ENCODE measurements at regions not wholly inside any gene's neighbourhood (a gene's known extent, or its start where the extent isn't known, plus 50 kb on each side); places are given as distances from the start of the nearest gene placed in this dataset.
"Not testable (repeated sequence)": the region's sequence is repeated elsewhere in the genome, so short reads cannot be mapped to it uniquely, and the experiment has no call there.

- DNase-seq = no peak
Measured at GRCh38 chr1:95622609-95623008, 388.6 kb downstream of the RWDD3 start.

GRCh38 chr1:95625224-95625623 is 391.2 kb downstream of the RWDD3 start:
- DNase-seq = no peak

GRCh38 chr1:95627244-95627643 is 393.2 kb downstream of the RWDD3 start:
- no peak for DNase-seq

- no peak for DNase-seq
Measured at GRCh38 chr1:95631695-95632094, 397.7 kb downstream of the RWDD3 start.

GRCh38 chr1:95635811-95636210 is 401.8 kb downstream of the RWDD3 start:
- no peak for DNase-seq

- no peak for DNase-seq
Measured at GRCh38 chr1:95636897-95637296, 402.9 kb downstream of the RWDD3 start.

GRCh38 chr1:95640746-95641145 is 406.7 kb downstream of the RWDD3 start:
- DNase-seq = no peak

GRCh38 chr1:95641386-95641785 is 407.4 kb downstream of the RWDD3 start:
- DNase-seq = no peak

GRCh38 chr1:95642035-95642434 is 408.0 kb downstream of the RWDD3 start:
- no peak for DNase-seq

GRCh38 chr1:95643071-95643470 is 409.1 kb downstream of the RWDD3 start:
- DNase-seq = no peak

GRCh38 chr1:95645126-95645525 is 411.1 kb downstream of the RWDD3 start:
- not testable (repeated sequence) for DNase-seq

- no peak for DNase-seq
Measured at GRCh38 chr1:95650631-95651030, 416.6 kb downstream of the RWDD3 start.

- DNase-seq = no peak
Measured at GRCh38 chr1:95652423-95652965, 418.5 kb downstream of the RWDD3 start.

- no peak for DNase-seq
Measured at GRCh38 chr1:95653618-95654017, 419.6 kb downstream of the RWDD3 start.

- no peak for DNase-seq
Measured at GRCh38 chr1:95655321-95656020, 421.5 kb downstream of the RWDD3 start.

- no peak for DNase-seq
Measured at GRCh38 chr1:95657248-95657647, 423.2 kb downstream of the RWDD3 start.

- no peak for DNase-seq
Measured at GRCh38 chr1:95659166-95659565, 425.2 kb downstream of the RWDD3 start.

GRCh38 chr1:95659588-95659987 is 425.6 kb downstream of the RWDD3 start:
- DNase-seq = no peak

- no peak for DNase-seq
Measured at GRCh38 chr1:95660736-95661135, 426.7 kb downstream of the RWDD3 start.

GRCh38 chr1:95663530-95663929 is 429.5 kb downstream of the RWDD3 start:
- not testable (repeated sequence) for DNase-seq

GRCh38 chr1:95668165-95668564 is 434.2 kb downstream of the RWDD3 start:
- DNase-seq = no peak

GRCh38 chr1:95669638-95670037 is 435.6 kb downstream of the RWDD3 start:
- DNase-seq = not testable (repeated sequence)

- DNase-seq = no peak
Measured at GRCh38 chr1:95671098-95671497, 437.1 kb downstream of the RWDD3 start.

GRCh38 chr1:95679262-95679661 is 445.3 kb downstream of the RWDD3 start:
- DNase-seq = no peak

- no peak for DNase-seq
Measured at GRCh38 chr1:95685081-95685480, 451.1 kb downstream of the RWDD3 start.

Measured in hematopoietic multipotent progenitor cell treated with erythropoietin and hydrocortisone succinate and interleukin-3 and kit ligand, for 8 days (in vitro differentiated cells).